ENCODE measurements at regions not wholly inside any gene's neighbourhood (a gene's known extent, or its start where the extent isn't known, plus 50 kb on each side); places are given as distances from the start of the nearest gene placed in this dataset.

- Histone ChIP-seq H3K27ac (ENCODE audit: low read depth in 1 of 2, low read length in 2 of 2) (no peak overlapping the region), H4K20me1 (ENCODE audit: insufficient read depth, low read length) (no peaks in the 10 kb centered on the region), H3K27me3 (ENCODE audit: control insufficient read depth in 2 of 2, insufficient read depth in 2 of 2, low read length in 2 of 2) (no peaks in the 10 kb centered on the region), H3K4me3 (replicated peaks in 1 of 3; ENCODE audit: low read depth in 2 of 3, low read length in 3 of 3) (no peak overlapping the region), H3K36me3 (replicated peaks in 1 of 2; ENCODE audit: control insufficient read depth in 1 of 2, insufficient read depth in 2 of 2, low read length in 2 of 2) (no peaks in the 10 kb centered on the region), H3K9ac (ENCODE audit: insufficient read depth, low read length, poor library complexity, severe bottlenecking) (no peak overlapping the region), H2AFZ (ENCODE audit: insufficient read depth, low read depth, low read length, poor library complexity, severe bottlenecking) (no peak overlapping the region), H3K4me1 (ENCODE audit: control insufficient read depth in 1 of 2, insufficient read depth in 2 of 2, low read length in 2 of 2) (no peaks in the 10 kb centered on the region), H3K4me2 (replicated peaks; ENCODE audit: extremely low read depth, low read length, poor library complexity, severe bottlenecking) (no peak overlapping the region), H3K79me2 (ENCODE audit: insufficient read depth, low read length) (no peaks in the 10 kb centered on the region), H3K9me3 (replicated peaks in 1 of 2; ENCODE audit: control insufficient read depth in 1 of 2, insufficient read depth in 1 of 2, low read length in 2 of 2) (peaks cover 0 to 8% of the 10 kb centered on the region in 2 donors)
- intact Hi-C loops (cut with micrococcal nuclease), result no loop called here
- no peak for DNase-seq
- no peak overlapping the region for H3K27ac Mint-ChIP-seq
- peaks cover 0 to 8% (median 6%) of the 10 kb centered on the region in 3 donors for H3K27me3 Mint-ChIP-seq (ENCODE audit: low read depth in 3 of 3)
- H3K9me3 Mint-ChIP-seq, result peaks cover 2 to 20% (median 15%) of the 10 kb centered on the region in 7 donors
- H3K4me3 Mint-ChIP-seq, result no peak overlapping the region
- no peaks in the 10 kb centered on the region for H3K4me1 Mint-ChIP-seq
- no peak for TF ChIP-seq CTCF (IDR thresholded peaks at IDR 0.05)
- no CpG with 5 or more reads among the region's 2 CpGs for WGBS (ENCODE audit: insufficient coverage)
- no peaks in the 10 kb centered on the region for H3K36me3 Mint-ChIP-seq
Observed at GRCh38 chr5:143934821-143935220, 122.9 kb downstream of the HMHB1 start.

- DNase-seq, result no peak
- Histone ChIP-seq H3K4me2 (replicated peaks; ENCODE audit: extremely low read depth, low read length, poor library complexity, severe bottlenecking) (no peak overlapping the region), H2AFZ (ENCODE audit: insufficient read depth, low read depth, low read length, poor library complexity, severe bottlenecking) (no peak overlapping the region), H3K79me2 (ENCODE audit: insufficient read depth, low read length) (no peaks in the 10 kb centered on the region), H3K27ac (ENCODE audit: low read depth in 1 of 2, low read length in 2 of 2) (no peak overlapping the region), H3K4me1 (ENCODE audit: control insufficient read depth in 1 of 2, insufficient read depth in 2 of 2, low read length in 2 of 2) (no peaks in the 10 kb centered on the region), H3K36me3 (replicated peaks in 1 of 2; ENCODE audit: control insufficient read depth in 1 of 2, insufficient read depth in 2 of 2, low read length in 2 of 2) (no peaks in the 10 kb centered on the region), H3K9me3 (replicated peaks in 1 of 2; ENCODE audit: control insufficient read depth in 1 of 2, insufficient read depth in 1 of 2, low read length in 2 of 2) (peaks cover 3 to 5% of the 10 kb centered on the region in 2 donors), H3K9ac (ENCODE audit: insufficient read depth, low read length, poor library complexity, severe bottlenecking) (no peak overlapping the region), H3K4me3 (replicated peaks in 1 of 3; ENCODE audit: low read depth in 2 of 3, low read length in 3 of 3) (no peak overlapping the region), H4K20me1 (ENCODE audit: insufficient read depth, low read length) (no peaks in the 10 kb centered on the region), H3K27me3 (ENCODE audit: control insufficient read depth in 2 of 2, insufficient read depth in 2 of 2, low read length in 2 of 2) (no peaks in the 10 kb centered on the region)
- H3K4me3 Mint-ChIP-seq, result no peak overlapping the region
- peaks cover 0 to 6% (median 6%) of the 10 kb centered on the region in 3 donors for H3K27me3 Mint-ChIP-seq (ENCODE audit: low read depth in 3 of 3)
- peaks cover 2 to 26% (median 15%) of the 10 kb centered on the region in 7 donors for H3K9me3 Mint-ChIP-seq
- H3K27ac Mint-ChIP-seq, result no peak overlapping the region
- no peak for TF ChIP-seq CTCF (IDR thresholded peaks at IDR 0.05)
- intact Hi-C loops (cut with micrococcal nuclease), result no loop called here
- no peaks in the 10 kb centered on the region for H3K36me3 Mint-ChIP-seq
- H3K4me1 Mint-ChIP-seq, result no peaks in the 10 kb centered on the region
Observed at GRCh38 chr5:143938230-143938629, 126.3 kb downstream of the HMHB1 start.
